ENCODE measurements at regions not wholly inside any gene's neighbourhood (a gene's known extent, or its start where the extent isn't known, plus 50 kb on each side); places are given as distances from the start of the nearest gene placed in this dataset.

GRCh38 chr2:122191331-122191730 is 435.9 kb downstream of the TSN start:
- TF ChIP-seq CTCF (IDR thresholded peaks at IDR 0.05; ENCODE audit: low read depth, low read length) (peak; percentile 82), EZH2phosphoT487 (IDR thresholded peaks at IDR 0.05; ENCODE audit: low read depth) (no peak)

Data from OCI-LY3 (cell line).